Cardiac muscle cell (in vitro differentiated cells and primary cell): ENCODE measurements at regions not wholly inside any gene's neighbourhood (a gene's known extent, or its start where the extent isn't known, plus 50 kb on each side); places are given as distances from the start of the nearest gene placed in this dataset.
A peak's percentile ranks its signal among the peaks of the same experiment; 100 is the strongest.

Experiments
- DNase-seq, 2 donors: peaks; one replicate each; pipeline versions ENCODE4 v3.0.0 to v3.0.0-alpha.2; 2010 to 2017; ENCODE audit warnings: low read depth in 1 of 2, low spot score in 1 of 2
- H3K27ac ChIP-seq: fragments of 200-600 bp; sonication (generic); 2 replicates; pipeline ENCODE4 v1.5.1; 2016
- H3K27me3 ChIP-seq: fragments of 200-600 bp; sonication (generic); 2 replicates; pipeline ENCODE4 v1.6.0; 2016; ENCODE audit warnings: control low read depth
- H3K36me3 ChIP-seq: fragments of 200-600 bp; sonication (generic); 2 replicates; pipeline ENCODE4 v1.5.1; 2016; ENCODE audit warnings: control low read depth
- H3K4me1 ChIP-seq: fragments of 200-600 bp; sonication (generic); 2 replicates; pipeline ENCODE4 v1.8.1; 2017; ENCODE audit warnings: low read depth, mild to moderate bottlenecking, mixed run types
- H3K4me3 ChIP-seq: fragments of 200-600 bp; sonication (generic); 2 replicates; pipeline ENCODE4 v1.5.1; 2016; ENCODE audit warnings: mild to moderate bottlenecking
- H3K9me3 ChIP-seq: fragments of 200-600 bp; sonication (generic); 2 replicates; pipeline ENCODE4 v1.5.1; 2017; ENCODE audit warnings: low read depth, mild to moderate bottlenecking, control low read depth
- CTCF ChIP-seq: IDR thresholded peaks from 2 replicates; pipeline ENCODE4 v1.5.1; 2012; ENCODE audit warnings: low read depth, mild to moderate bottlenecking, low read length

GRCh38 chr5:38182991-38183390 is 75.4 kb upstream of the EGFLAM start:
- no peak for TF ChIP-seq CTCF
- Histone ChIP-seq H3K36me3 (no peaks in the 10 kb centered on the region), H3K4me1 (no peaks in the 10 kb centered on the region), H3K27ac (no peak overlapping the region), H3K9me3 (no peaks in the 10 kb centered on the region), H3K27me3 (no peaks in the 10 kb centered on the region), H3K4me3 (no peak overlapping the region)
- no peak for DNase-seq

- H3K27ac ChIP-seq = no peak overlapping the region
- H3K36me3 ChIP-seq = no peaks in the 10 kb centered on the region
- no peak overlapping the region for H3K4me3 ChIP-seq
- no peaks in the 10 kb centered on the region for H3K9me3 ChIP-seq
- H3K27me3 ChIP-seq = no peaks in the 10 kb centered on the region
- TF ChIP-seq CTCF = no peak
- no peak for DNase-seq
- peaks cover 10% of the 10 kb centered on the region for H3K4me1 ChIP-seq
Observed at GRCh38 chr5:38168029-38168428, 90.3 kb upstream of the EGFLAM start.

- H3K9me3 ChIP-seq = no peaks in the 10 kb centered on the region
- H3K4me1 ChIP-seq = peaks cover 10% of the 10 kb centered on the region
- H3K4me3 ChIP-seq = no peak overlapping the region
- H3K27ac ChIP-seq = no peak overlapping the region
- H3K36me3 ChIP-seq = no peaks in the 10 kb centered on the region
- peak in 1 of 2 donors; percentile 65 for DNase-seq
- no peaks in the 10 kb centered on the region for H3K27me3 ChIP-seq
- TF ChIP-seq CTCF = no peak
Observed at GRCh38 chr5:38167562-38167996, 90.8 kb upstream of the EGFLAM start.

GRCh38 chr5:38166832-38167231 is 91.5 kb upstream of the EGFLAM start:
- no peaks in the 10 kb centered on the region for H3K27me3 ChIP-seq
- no peak for TF ChIP-seq CTCF
- H3K4me3 ChIP-seq = no peak overlapping the region
- H3K4me1 ChIP-seq = peaks cover 10% of the 10 kb centered on the region
- no peaks in the 10 kb centered on the region for H3K9me3 ChIP-seq
- H3K36me3 ChIP-seq = no peaks in the 10 kb centered on the region
- DNase-seq = no peak
- H3K27ac ChIP-seq = no peak overlapping the region

GRCh38 chr5:38165435-38165834 is 92.9 kb upstream of the EGFLAM start:
- DNase-seq = no peak
- no peaks in the 10 kb centered on the region for H3K36me3 ChIP-seq
- peaks cover 10% of the 10 kb centered on the region for H3K4me1 ChIP-seq
- TF ChIP-seq CTCF = no peak
- no peaks in the 10 kb centered on the region for H3K27me3 ChIP-seq
- H3K9me3 ChIP-seq = no peaks in the 10 kb centered on the region
- H3K4me3 ChIP-seq = no peak overlapping the region
- no peak overlapping the region for H3K27ac ChIP-seq

GRCh38 chr5:38164776-38165399 is 93.5 kb upstream of the EGFLAM start:
- Histone ChIP-seq H3K27ac (no peak overlapping the region), H3K36me3 (no peaks in the 10 kb centered on the region), H3K4me1 (peaks cover 10% of the 10 kb centered on the region), H3K27me3 (no peaks in the 10 kb centered on the region), H3K9me3 (no peaks in the 10 kb centered on the region), H3K4me3 (no peak overlapping the region)
- DNase-seq = no peak
- no peak for TF ChIP-seq CTCF
